Right lobe of liver (tissue), 4 donors: ENCODE measurements at regions not wholly inside any gene's neighbourhood (a gene's known extent, or its start where the extent isn't known, plus 50 kb on each side); places are given as distances from the start of the nearest gene placed in this dataset.

Source experiments
- CTCF ChIP-seq, 4 donors: fragments of 200-600 bp in 3 of 4; fragments of 450-650 bp in 1 of 4; IDR thresholded peaks; one replicate each; pipeline versions ENCODE4 v1.5.1 to v1.8.0; 2016 to 2022; ENCODE audit warnings: antibody characterized with exemption in 4 of 4, mild to moderate bottlenecking in 2 of 4
- POLR2A ChIP-seq: fragments of 450-650 bp; IDR thresholded peaks from one replicate; pipeline ENCODE4 v1.6.1; 2017; ENCODE audit warnings: antibody characterized with exemption, mild to moderate bottlenecking
- donor health status: DM: no; HTN: no; CAD: no.
- donor health status: DM: no; HTN: no; CAD: no.
- donor health status: DM: no; HTN: yes; CAD: no.

- TF ChIP-seq POLR2A: no peak
- no peak for TF ChIP-seq CTCF (IDR thresholded peaks at IDR 0.05)
Measured at GRCh38 chr4:104975617-104976016, 171.1 kb upstream of the TET2 start.
